ENCODE measurements at regions not wholly inside any gene's neighbourhood (a gene's known extent, or its start where the extent isn't known, plus 50 kb on each side); places are given as distances from the start of the nearest gene placed in this dataset.

DNA sequence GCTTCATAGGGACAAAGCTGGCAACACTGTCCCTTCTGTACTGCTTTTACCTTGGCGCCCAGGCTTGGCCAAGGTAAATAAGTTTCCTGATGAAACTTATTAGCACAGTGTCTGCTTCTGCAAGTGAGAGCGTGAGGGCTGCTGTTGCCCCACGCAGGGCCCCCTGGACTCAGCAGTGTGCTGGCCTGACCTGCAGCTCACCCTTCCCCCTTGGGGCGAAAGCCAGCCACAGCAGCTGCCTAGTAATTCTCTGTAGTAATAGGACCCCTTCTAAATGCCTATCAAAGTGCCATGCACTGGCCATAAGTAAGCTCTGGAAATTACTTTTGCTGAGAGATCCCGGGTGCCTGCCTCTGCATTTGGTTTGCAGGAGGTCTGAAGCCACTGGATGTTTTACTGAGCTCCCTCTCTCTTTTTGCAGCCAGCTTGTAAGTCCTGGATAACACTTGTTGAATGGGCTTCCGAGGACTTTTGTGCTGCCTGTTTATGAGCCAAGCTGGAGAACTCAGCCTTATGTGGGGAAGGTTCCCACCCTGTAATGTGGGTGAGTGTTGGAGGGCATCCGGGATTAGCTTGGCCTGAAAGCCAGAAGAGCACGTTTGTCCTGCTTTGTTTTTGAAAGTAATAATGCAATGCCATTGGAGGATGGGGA is 293.9 kb downstream of the C7orf25 start:
- DNase-seq (ENCODE audit: low read depth) = no peak

DNA sequence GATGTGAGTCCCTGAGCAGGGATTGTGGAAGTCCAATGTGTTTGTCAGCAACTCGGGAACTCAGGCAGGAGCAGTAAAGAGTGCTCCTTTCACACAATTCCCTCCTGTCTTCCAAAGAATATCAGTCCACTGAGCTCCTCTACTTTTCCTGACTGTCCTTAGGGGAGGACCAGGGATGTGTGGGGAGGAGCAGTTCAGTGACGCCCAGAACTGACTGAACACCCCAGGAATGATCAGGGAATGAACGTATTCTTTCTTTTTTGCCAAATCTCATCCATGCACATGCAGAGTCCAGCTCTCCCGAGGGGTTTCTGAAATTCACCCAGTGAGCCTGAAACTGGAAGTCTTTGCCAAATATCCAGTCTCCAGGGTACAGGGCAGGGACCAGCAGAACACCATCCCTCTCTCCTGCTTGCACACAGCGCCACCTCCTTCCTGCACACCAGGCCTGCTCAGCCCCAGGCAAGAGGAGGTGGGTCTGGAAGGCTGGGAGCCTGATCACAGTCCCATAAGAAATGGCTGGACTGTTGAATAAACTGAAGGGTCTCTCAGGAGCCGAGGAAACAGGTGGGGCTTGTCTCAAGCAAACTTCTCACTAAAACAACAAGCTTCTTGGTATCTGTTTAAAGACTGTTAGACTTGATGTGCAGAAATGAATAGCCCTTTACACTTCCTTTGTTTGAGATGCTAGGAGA is 294.7 kb downstream of the C7orf25 start:
- no peak for DNase-seq (ENCODE audit: low read depth)

DNA sequence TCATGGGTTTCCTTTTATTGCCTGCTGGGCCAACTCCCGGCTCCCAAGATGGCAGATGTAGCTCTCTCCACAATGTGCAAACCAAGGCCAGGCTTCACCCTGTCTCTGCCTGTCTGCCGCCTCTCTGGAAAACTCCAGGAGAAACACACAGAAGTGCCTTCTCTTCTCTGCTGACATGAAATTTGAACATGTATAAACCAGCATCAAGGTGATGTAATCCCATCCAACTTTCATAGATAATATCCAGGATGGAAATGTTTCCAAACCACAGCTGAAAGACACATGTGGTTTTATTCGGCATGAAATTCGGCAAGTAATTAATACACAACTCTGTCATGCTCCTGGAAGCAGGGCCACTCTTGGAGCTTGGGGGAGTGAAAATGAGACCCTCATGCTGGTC is 297.2 kb downstream of the C7orf25 start:
- DNase-seq (ENCODE audit: low read depth) = no peak

DNA sequence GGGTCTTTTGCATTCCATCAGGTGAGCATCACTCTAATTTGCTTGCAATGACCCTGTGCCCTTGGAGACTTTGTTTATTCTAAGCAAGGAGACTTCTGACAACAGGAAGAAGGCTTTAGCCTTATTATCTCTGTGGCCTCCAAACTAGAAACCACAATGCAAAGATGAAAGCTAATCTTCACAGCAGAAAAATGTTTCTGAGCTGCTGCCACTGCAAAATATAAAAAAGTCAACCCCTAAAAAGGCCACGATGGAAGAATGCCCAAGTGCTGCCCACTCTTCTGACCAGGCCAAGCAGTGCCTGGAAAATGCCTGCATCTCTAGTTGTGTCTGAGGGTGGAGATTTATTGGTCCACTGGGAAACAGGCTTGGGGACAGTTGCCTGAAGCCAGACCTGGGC is 299.9 kb downstream of the C7orf25 start:
- DNase-seq (ENCODE audit: low read depth) = no peak

DNA sequence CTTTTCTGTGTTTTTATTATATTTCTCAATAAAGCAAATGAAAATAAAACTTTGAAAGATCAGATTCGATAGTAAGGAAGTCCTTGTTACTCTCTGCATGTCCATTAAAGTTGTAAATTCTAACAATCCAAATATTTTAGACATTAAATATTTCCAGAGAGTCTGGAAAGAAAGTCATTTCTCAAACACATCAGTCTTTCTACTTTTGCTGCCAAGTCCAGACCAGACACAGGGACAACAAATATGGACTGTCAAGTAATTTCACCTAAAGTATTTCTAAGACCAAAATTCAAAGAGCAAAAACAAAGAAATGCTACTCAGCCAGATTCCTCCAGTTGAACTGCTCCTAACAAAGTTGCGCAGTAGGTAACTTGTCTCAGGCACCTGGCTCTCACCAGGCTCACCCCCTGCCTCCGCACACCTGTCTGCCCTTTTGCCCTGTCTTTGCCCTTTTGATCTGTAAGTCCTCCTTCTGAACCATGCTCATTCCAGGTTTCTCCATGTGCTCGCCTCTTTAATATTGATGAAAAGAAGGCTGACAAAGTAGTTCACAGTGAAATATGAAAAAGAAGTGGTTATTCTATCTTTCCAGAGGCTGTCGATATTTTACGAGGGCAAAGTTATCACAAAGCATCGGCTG is 300.5 kb downstream of the C7orf25 start:
- no peak for DNase-seq (ENCODE audit: low read depth)

DNA sequence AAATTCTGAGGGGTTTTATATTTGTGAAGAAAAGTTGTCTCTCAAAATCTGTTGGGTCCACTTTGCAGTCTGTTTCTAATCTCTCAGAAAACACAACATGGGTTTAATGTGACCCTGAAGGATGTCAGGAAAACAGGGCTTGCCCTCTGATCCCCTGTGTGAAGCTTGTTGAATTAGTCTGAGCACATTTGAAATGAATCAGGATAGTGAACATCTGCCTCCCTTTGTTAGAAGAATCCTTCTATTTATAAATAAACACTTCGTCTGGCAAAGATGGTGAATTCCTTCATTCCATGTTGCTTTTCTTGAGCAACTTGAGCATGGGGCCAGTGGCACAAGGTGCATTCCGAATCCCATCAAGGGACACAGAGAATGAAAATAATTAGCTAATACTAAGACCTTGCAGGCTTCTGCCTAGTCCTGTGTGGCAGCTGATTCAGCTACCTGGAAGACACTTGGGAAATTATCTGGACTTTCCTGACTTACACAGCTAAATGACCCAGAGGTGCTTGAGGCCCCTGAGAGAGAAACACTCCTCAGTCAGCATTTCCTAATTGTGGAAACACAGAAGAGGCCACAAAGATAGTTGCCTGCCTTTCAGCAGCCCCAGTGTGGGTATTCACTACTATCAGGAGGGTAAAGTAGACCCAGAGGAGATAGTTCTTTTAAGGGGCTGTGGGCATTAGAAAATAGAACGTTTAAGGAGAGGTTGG is 305.5 kb downstream of the C7orf25 start:
- DNase-seq (ENCODE audit: low read depth) = no peak

DNA sequence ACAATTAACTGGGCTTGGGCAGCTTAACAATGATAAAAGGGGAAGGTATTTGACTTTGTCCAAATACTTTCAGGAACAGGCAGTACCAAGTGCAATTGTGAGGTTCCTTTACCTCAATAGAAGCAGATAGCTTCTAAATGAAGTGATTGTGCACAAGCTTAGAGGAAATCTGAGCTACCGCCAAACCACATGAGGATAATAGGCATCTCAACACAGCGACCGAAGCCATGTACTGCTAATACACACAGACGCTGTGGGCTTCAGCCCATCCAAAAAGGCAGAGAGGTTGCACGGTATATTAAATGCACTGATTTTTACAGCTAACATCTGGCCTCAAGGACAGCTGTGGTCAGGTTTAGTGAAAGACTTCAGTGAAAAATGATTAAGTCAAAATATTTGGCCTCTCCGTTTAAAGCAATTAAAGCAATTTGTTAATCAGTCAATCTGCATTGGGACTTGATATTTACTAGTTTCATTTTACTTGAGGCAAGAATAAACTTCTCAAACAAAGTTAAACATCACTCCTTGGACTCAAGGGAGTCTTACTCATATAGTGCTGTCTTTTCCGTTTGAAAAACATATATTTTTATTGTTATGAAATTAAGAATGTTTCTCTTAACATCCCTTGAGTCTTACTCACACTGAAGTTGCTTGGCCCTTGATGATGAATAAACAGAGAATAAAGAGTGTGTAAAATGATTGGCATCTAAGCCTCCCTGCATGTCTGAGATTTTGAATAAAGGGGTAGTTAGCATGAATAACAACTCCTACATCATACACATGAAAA is 306.3 kb downstream of the C7orf25 start:
- peak; percentile 23 for DNase-seq (ENCODE audit: low read depth)

DNA sequence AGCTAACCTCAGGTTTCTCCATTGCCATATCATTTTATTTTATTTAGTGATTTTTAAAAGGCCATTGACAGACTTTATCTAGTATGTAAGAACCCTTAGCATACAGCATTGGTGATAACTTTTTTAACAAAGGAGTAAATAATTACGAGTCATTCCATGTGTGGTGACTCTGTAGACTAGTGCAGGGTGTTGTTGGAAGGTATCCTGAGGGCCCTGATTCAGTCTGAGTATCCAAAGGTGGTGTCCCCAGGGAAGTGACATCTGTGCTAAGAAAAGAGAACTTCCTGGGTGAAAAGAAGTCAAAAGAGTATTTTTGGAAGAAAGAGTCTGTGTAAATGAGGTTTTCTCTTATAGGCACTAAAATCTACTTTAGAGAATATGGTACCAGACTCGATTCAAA is 308.4 kb downstream of the C7orf25 start:
- DNase-seq (ENCODE audit: low read depth) = no peak

DNA sequence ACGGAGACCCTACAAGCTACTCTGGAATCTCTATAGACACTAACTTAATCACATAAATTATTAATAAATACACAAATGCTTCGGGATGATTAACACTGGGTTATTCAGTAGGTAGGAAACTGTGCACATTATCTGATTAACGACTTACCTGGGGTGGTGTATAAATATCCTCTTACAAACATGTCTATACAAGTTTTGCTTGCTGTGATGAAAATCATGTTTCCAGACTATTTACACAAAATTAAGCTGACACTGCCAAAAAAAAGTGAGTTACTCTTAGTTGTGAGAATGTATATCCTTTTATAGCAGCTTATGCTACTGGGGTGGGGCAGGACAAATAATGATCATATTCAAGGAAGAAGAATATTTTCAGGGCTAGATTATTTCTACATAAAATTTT is 314.6 kb downstream of the C7orf25 start:
- no peak for DNase-seq (ENCODE audit: low read depth)

DNA sequence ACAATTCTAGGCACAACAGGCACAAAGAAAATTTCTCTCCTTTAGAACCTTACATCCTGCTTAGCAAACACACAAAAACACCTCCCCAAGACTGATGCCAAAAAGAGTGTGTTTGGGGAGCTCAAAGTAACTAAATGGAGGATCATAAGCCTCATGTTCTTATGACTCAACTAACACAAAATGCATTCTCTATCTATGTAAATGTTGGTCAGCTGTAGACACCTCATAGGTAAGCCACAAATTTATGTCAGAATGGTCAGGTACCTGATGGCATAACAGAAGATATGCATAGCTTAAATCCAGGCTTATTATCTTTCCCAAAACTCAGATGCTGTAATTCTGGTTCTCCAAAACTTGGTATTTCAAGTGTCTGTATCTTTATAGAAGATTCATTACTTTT is 315.1 kb downstream of the C7orf25 start:
- no peak for DNase-seq (ENCODE audit: low read depth)

DNA sequence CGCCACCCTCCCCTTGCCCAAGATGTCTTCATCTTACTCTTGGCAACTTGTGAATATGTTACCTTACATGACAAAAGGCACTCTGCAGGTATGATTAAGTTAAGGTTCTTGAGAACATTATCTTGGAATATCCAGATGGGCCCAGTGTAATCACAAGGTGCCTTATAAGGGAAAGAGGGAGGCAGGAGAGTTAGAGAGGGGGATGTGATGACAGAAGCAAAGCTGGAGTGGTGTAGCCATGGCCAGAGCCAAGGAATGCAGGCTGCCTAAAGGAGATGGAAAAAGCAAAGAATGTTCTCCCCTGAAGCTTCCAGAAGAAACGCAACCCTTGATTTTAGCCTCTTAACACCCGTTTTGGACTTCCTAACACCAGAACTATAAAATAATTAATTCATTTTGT is 318.0 kb downstream of the C7orf25 start:
- no peak for DNase-seq (ENCODE audit: low read depth)

DNA sequence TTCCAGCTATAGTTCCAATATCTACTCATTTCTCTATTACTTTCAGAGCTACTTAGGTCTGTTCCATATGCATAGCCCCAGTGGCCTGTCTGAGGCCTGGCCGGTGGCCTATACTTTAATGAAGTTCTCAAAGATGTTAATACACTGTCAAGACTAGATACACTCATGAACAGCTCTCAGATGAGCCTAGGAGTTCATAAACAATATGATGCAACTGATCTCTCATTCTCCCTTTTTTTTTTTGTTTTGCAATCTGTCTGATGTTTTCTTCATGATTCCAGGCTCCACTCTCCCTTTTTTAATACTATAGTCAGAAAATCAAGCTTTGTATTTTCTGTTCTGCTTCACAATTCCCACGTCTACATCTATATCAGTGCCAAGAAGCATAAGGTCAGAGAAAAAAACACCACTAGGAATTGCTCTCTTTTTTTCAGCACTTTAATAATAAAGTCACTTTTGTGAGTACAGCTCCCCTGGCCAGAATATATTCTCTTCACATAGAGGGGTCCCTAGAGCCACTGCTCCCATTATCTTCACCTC is 321.0 kb downstream of the C7orf25 start:
- DNase-seq (ENCODE audit: low read depth) = no peak

DNA sequence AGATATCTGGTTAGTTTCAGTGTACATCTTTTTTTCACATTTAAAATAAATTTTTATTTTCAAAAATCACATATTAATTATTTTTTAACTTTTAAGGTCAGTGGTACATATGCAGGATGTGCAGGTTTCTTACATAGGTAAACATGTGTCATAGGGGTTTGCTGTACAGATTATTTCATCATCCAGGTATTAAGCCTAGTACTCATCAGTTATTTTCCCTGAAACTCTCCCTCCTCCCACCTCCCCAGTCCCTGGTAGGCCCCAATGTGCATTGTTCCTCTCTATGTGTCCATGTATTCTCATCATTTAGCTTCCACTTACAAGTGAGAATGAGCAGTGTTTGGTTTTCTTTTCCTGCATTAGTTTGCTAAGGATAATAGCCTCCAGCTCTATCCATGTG is 323.0 kb downstream of the C7orf25 start:
- no peak for DNase-seq (ENCODE audit: low read depth)

DNA sequence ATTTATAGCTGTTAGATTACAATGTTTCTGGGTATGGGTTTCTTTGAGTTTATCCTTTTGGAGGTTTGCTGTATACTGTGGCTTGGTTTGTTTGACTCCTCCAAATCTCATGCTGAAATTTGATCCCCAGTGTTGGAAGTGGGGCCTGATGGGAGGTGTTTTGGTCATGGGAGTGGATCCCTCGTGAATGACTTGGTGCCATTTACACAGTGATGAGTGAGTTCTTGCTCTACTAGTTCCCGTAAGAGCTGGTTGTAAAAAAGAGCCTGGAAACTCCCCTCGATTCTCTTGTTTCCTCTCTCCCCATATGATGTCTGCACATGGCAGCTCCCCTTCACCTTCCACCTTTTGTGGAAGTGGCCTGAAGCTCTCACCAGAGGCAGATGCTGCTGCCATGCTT is 324.1 kb downstream of the C7orf25 start:
- DNase-seq (ENCODE audit: low read depth) = no peak

DNA sequence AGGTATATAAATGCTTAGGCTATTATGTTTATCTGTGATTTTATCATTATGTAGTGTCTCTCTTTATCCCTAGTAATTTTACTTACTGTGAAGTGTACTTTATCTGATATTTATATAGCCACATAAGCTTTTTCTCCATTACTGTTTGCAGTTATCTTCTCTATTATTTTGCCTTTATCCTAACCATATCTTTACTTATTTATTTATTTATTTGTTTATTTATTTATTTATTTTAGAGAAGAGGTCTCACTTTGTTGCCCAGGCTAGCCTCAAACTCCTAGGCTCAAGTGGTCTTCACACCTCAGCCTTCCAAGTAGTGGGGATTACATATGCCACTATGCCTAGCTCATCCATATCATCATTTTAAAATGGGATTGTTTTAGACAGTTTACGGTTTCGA is 331.8 kb downstream of the C7orf25 start:
- no peak for DNase-seq (ENCODE audit: low read depth)

DNA sequence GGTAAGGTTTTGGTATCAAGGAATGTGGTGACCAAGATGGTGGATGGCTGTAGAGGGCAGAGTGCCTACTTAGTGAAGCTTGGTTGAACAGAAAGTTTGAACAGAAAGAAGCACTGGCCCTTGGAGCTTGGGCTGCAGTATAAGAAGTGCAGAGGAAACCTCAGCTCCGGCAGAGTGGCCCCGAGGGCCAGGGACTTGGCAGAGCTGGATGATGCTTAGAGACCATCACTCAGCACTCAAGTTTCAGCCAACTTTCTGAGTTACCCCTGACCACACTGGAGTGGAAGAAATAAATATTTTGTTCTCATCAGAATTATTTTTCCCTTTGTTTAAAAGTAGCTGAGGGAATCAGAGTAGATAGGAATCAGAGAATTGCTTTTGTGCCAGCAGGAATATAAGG is 336.7 kb downstream of the C7orf25 start:
- DNase-seq (ENCODE audit: low read depth) = no peak

DNA sequence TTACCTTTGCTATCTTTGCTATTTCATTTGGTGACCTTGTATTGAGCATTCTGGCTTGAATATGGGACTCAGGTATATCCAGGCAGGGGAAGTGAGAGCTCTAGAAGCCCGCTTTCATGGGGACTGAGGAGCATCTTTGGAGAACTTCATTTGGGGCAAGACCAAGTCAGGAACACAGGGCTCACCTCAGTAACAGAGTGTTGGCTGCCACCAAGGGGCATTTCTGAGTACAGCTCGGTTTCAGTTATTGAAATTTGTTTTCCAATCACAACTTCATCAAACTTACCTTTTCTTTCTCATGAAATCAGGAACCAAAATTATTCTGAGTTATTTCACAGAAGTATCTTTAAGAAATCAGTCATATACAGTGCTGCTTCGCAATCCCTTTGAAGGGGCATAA is 337.2 kb downstream of the C7orf25 start:
- DNase-seq (ENCODE audit: low read depth) = peak; percentile 13

DNA sequence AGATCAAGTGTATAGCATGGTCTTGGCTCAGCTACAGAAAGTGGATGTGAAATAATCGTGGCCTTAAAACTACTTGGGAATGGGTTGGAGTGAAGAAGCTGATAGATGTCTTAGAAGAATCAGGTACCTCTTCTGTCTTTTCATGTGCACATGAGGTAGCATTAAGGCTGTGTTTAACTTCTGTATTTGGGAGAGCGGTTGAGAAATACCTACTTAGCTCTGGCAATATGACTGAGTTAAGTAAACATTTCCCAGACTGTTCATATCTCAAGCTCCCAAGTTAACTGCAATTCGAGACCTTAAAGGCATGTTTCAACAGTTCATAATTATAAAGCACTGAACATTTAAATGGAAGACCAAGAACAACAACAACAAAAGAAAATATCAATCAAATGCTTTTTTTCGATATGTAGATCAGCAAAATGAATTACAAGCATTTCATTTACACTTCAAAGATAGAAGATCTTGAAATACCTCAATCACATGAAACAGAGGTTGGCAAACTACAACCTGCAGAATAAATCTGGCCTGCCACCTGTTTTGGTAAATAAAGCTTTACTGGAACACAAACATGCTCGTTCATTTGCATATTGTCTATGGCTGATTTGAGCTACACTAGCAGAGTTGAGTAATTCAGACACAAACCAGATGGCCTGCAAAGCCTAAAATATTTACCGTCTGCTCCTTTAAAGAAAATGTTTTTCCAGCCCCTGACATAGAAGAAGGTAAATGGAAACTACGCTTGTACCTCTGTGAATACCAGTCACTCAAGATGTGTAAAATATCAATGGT is 337.1 kb upstream of the GLI3 start:
- DNase-seq (ENCODE audit: low read depth) = no peak

DNA sequence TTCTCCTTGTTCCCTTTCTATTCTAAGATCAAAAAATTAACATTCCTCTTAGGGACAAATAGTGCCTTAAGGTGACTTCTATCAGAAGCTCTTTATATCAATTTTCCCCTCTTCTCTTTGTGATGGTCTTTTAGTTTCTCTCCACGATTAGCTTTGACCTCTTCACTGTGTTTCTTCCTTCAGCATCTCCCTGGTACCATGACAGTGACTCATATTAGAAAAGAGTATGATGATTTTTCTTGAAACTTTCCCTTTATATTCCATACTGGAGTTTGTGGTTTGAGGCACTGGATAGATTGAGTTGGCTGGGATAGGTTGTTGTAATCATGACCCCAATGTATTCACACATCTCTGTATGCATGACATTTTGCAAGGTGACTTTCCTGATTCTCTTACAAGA is 335.6 kb upstream of the GLI3 start:
- no peak for DNase-seq (ENCODE audit: low read depth)

DNA sequence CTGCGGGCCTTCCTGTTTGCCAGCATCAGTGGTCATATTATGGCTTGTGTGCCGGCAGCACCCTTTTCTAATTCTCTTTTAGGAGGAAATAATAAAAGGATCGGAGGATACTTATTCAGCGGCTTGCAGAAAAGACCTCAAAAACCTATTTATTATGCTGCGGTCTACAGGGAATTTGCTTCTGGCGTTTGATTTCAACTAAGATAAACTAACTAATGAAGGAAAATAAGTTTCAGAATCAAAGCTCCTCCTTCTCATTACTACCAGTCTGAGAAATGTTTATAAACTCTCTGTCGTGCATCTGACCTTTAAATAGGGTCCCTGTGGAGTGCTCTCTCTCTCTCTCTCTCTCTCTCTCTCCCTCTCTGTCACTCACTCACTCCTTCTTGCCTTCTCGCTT is 335.0 kb upstream of the GLI3 start:
- no peak for DNase-seq (ENCODE audit: low read depth)

DNA sequence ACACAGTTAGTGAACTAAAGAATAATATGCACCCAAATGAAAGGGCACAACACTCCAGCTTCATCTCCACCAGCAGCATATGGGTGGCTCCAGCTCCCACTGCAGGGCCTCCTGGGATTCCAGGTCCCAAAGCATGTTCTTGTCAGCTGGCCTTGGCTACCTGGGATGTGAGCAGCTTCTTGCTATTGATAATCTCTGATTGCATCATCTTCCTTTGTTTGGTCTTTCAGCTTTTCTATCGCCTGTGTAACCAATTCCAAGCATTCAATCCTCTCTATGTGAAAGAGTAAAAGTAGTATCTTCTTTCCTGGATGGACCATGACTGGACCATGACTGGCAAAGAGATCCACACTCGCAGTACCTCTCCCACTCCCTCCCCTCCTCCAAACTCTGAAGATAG is 333.9 kb upstream of the GLI3 start:
- no peak for DNase-seq (ENCODE audit: low read depth)
